ENCODE measurements at regions not wholly inside any gene's neighbourhood (a gene's known extent, or its start where the extent isn't known, plus 50 kb on each side); places are given as distances from the start of the nearest gene placed in this dataset.

DNA sequence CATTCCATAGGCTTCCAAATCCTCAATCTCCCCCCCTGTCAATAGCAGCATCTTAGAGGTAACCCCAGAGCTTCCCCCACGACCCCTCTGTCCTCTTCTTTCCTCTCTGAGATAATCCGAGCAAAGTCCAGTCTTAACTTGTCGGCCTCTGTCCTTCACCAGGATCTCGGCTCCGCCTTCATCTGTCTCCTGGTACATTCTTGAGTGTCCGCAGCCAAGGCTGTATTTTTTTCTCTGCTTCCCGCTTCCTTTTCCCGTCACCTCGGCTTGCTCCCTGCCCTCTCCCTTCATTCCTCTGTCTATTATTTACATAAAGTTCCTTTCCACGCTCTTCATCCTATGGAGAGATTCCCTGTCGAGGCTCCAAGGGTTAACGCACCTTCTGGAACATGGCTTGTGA, 153.9 kb upstream of the GSC start:
- no peak overlapping the region for H3K27ac Mint-ChIP-seq
- H3K4me3 Mint-ChIP-seq: no peak overlapping the region
- ATAC-seq (no peak), DNase-seq (no peak)
- peaks cover 0 to 8% of the 10 kb centered on the region in 2 donors for H3K27me3 Mint-ChIP-seq (ENCODE audit: low read depth in 2 of 2)
- Histone ChIP-seq H3K4me1 (ENCODE audit: control insufficient read depth, insufficient read depth, low read length) (no peaks in the 10 kb centered on the region), H3K27ac (ENCODE audit: low read length) (no peak overlapping the region), H3K9me3 (ENCODE audit: control insufficient read depth, insufficient read depth, low read length) (peaks cover 2% of the 10 kb centered on the region), H3K27me3 (ENCODE audit: control insufficient read depth, insufficient read depth, low read length) (no peaks in the 10 kb centered on the region), H3K4me3 (ENCODE audit: low read length) (no peak overlapping the region), H3K36me3 (ENCODE audit: control insufficient read depth, insufficient read depth, low read length) (no peaks in the 10 kb centered on the region)
- intact Hi-C loops (cut with micrococcal nuclease): no loop called here
- H3K36me3 Mint-ChIP-seq: no peaks in the 10 kb centered on the region
- no peaks in the 10 kb centered on the region for H3K4me1 Mint-ChIP-seq
- whole genome bisulfite sequencing (ENCODE audit: insufficient coverage): 75% methylated on average over 12 of the region's 12 CpGs
- TF ChIP-seq, protein P1, sequence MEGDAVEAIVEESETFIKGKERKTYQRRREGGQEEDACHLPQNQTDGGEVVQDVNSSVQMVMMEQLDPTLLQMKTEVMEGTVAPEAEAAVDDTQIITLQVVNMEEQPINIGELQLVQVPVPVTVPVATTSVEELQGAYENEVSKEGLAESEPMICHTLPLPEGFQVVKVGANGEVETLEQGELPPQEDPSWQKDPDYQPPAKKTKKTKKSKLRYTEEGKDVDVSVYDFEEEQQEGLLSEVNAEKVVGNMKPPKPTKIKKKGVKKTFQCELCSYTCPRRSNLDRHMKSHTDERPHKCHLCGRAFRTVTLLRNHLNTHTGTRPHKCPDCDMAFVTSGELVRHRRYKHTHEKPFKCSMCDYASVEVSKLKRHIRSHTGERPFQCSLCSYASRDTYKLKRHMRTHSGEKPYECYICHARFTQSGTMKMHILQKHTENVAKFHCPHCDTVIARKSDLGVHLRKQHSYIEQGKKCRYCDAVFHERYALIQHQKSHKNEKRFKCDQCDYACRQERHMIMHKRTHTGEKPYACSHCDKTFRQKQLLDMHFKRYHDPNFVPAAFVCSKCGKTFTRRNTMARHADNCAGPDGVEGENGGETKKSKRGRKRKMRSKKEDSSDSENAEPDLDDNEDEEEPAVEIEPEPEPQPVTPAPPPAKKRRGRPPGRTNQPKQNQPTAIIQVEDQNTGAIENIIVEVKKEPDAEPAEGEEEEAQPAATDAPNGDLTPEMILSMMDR (IDR thresholded peaks at IDR 0.05): no peak
- no peaks in the 10 kb centered on the region for H3K9me3 Mint-ChIP-seq

DNA sequence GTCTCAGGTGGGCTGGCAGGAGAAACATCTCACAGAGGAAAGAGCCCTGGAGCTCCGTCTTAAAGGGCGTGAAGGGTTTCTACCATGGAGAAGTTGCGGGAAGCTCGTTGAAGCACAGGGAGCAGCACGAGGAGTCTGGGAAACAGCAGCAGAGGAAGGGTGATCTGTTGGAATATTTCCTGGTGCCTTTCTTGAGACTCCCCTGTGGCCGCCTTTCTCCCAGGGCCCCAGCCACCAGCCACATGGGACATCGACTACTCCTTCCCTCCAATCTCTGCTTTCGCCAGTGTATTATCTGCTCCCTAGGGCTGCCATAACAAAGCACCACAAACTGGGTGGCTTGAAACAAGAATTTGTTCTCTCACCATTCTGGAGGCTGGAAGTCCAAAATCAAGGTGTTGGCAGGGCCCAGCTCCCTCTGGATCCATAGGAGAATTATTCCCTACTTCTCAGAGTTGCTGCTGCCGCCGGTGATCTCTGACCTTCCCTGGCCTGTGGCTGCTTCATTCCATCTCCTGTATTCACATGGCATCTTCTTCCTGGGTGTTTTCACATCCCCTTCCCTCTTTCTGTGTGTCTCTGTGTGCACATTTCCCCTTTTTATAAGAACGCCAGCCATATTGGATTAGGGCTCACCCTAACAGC, 152.8 kb upstream of the GSC start:
- Histone ChIP-seq H3K4me1 (ENCODE audit: control insufficient read depth, insufficient read depth, low read length) (no peaks in the 10 kb centered on the region), H3K27ac (ENCODE audit: low read length) (no peak overlapping the region), H3K27me3 (ENCODE audit: control insufficient read depth, insufficient read depth, low read length) (no peaks in the 10 kb centered on the region), H3K9me3 (ENCODE audit: control insufficient read depth, insufficient read depth, low read length) (peaks cover 2% of the 10 kb centered on the region), H3K36me3 (ENCODE audit: control insufficient read depth, insufficient read depth, low read length) (no peaks in the 10 kb centered on the region), H3K4me3 (ENCODE audit: low read length) (no peak overlapping the region)
- peaks cover 0 to 8% of the 10 kb centered on the region in 2 donors for H3K27me3 Mint-ChIP-seq (ENCODE audit: low read depth in 2 of 2)
- no peaks in the 10 kb centered on the region for H3K4me1 Mint-ChIP-seq
- WGBS (ENCODE audit: insufficient coverage): 88% methylated on average over 11 of the region's 11 CpGs
- H3K9me3 Mint-ChIP-seq: no peaks in the 10 kb centered on the region
- no peak overlapping the region for H3K27ac Mint-ChIP-seq
- intact Hi-C loops (cut with micrococcal nuclease): no loop called here
- H3K36me3 Mint-ChIP-seq: no peaks in the 10 kb centered on the region
- no peak for ATAC-seq
- DNase-seq: no peak
- no peak overlapping the region for H3K4me3 Mint-ChIP-seq
- TF ChIP-seq, protein P1 (IDR thresholded peaks at IDR 0.05): no peak

DNA sequence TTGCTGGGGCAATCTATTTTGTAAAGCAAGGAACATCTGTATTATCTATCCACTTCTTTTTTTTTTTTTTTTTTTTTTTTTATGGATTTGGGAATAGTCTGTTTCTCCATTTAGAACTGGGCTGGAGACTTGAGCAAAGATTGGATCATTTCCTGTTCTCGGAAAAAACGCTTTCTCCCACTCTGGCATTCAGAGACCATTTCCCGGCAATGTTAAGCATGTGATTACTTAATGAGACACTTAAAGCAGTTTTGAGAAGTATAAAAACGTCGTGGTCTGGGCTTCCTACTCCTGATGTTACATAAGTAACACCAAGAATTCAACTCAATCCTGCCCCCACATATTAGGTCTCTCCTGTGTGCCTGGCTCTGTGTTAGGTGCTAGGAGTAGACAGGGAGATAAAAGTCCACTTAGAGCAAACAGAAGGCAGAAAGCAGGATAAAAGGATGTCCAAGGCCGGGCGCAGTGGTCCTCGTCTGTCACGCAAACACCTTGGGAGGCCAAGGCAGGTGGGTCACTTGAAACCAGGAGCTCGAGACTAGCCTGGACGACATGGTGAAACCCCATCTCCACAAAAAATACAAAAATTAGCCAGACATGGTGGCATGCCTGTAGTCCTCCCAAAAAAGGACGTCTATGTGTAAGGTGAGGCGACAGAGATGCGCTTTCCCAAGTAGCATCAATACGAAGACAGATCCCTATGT, 152.1 kb upstream of the GSC start:
- Mint-ChIP-seq H3K4me3 (no peak overlapping the region), H3K27me3 (ENCODE audit: low read depth in 2 of 2) (peaks cover 0 to 8% of the 10 kb centered on the region in 2 donors), H3K27ac (no peak overlapping the region), H3K9me3 (no peaks in the 10 kb centered on the region), H3K4me1 (no peaks in the 10 kb centered on the region), H3K36me3 (no peaks in the 10 kb centered on the region)
- DNase-seq (no peak), ATAC-seq (no peak)
- Histone ChIP-seq H3K9me3 (ENCODE audit: control insufficient read depth, insufficient read depth, low read length) (peaks cover 2% of the 10 kb centered on the region), H3K27ac (ENCODE audit: low read length) (no peak overlapping the region), H3K4me3 (ENCODE audit: low read length) (no peak overlapping the region), H3K4me1 (ENCODE audit: control insufficient read depth, insufficient read depth, low read length) (no peaks in the 10 kb centered on the region), H3K27me3 (ENCODE audit: control insufficient read depth, insufficient read depth, low read length) (no peaks in the 10 kb centered on the region), H3K36me3 (ENCODE audit: control insufficient read depth, insufficient read depth, low read length) (no peaks in the 10 kb centered on the region)
- WGBS (ENCODE audit: insufficient coverage): 88% methylated on average over 13 of the region's 15 CpGs
- intact Hi-C loops (cut with micrococcal nuclease): no loop called here
- TF ChIP-seq, protein P1 (IDR thresholded peaks at IDR 0.05): no peak
